ENCODE measurements at regions not wholly inside any gene's neighbourhood (a gene's known extent, or its start where the extent isn't known, plus 50 kb on each side); places are given as distances from the start of the nearest gene placed in this dataset.

DNA sequence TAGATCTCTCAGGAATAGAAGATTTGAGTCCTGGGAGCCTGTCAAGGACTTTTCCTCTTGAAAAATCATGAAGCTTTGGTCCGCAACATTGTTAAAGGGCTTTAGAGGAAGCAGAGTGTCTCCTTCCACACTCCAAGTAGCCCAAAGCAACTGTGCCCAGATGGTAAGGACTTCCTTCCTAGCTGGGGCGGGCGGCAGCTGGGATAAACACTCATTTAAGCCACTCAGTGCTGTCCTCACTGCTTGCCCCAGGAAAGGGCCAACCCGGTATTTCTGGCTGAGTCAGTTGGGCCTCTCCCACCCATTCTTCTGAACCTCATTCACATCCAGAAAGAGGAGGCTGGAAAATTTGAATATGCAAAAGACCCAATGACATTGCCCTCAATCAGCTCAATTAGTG is 144.3 kb downstream of the CHIC2 start:
- no peaks in the 10 kb centered on the region for H4K20me1 ChIP-seq (ENCODE audit: insufficient read depth)
- TF ChIP-seq CTCF (conservative IDR thresholded peaks at IDR 0.05; ENCODE audit: low read depth, low read length), result no peak

DNA sequence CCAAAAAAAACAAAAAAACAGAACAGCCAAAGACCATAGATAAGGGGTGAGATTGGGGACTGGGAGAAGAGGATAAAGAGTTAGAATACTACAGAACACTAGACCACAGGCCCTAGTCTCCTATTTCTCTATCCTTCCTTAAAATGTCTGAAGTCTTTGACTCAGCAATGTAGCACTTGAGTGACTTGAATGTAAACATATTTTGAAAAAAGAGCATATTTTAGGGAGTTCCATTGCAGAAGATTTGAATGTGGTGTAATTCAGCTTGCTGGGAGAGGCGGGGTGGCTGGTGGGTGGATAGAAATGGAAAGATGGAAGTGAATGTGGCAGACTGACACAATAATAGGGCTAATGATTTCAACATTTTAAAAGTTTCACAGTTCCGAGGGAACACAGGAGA is 144.9 kb downstream of the CHIC2 start:
- no peak overlapping the region for H2AFZ ChIP-seq (ENCODE audit: low read depth)
- no peak overlapping the region for H3K4me2 ChIP-seq
- H3K79me2 ChIP-seq (ENCODE audit: insufficient read depth, low read depth), result no peaks in the 10 kb centered on the region

More for the DNA sequence above, 144.3 kb downstream of the CHIC2 start:
- H3K4me3 ChIP-seq (IDR thresholded peaks at IDR 0.05; ENCODE audit: insufficient read depth, low read depth, low read length), result no peak overlapping the region
- H3K4me2 ChIP-seq, result no peak overlapping the region
- H3K27me3 ChIP-seq (ENCODE audit: insufficient read depth, low read depth), result no peaks in the 10 kb centered on the region
- no peak overlapping the region for H3K9ac ChIP-seq
- no peak overlapping the region for H2AFZ ChIP-seq (ENCODE audit: low read depth)
- no peaks in the 10 kb centered on the region for H3K4me1 ChIP-seq (ENCODE audit: low read depth, poor library complexity, severe bottlenecking)
- H3K27ac ChIP-seq, result no peak overlapping the region
- no peaks in the 10 kb centered on the region for H3K79me2 ChIP-seq (ENCODE audit: insufficient read depth, low read depth)
- H3K36me3 ChIP-seq (ENCODE audit: insufficient read depth), result no peaks in the 10 kb centered on the region

GRCh38 chr4:53917729-53918128 is 146.7 kb downstream of the CHIC2 start:
- Histone ChIP-seq H3K36me3 (ENCODE audit: insufficient read depth) (no peaks in the 10 kb centered on the region), H3K4me2 (no peak overlapping the region), H3K4me3 (IDR thresholded peaks at IDR 0.05; ENCODE audit: insufficient read depth, low read depth, low read length) (no peak overlapping the region), H2AFZ (ENCODE audit: low read depth) (no peak overlapping the region), H4K20me1 (ENCODE audit: insufficient read depth) (no peaks in the 10 kb centered on the region), H3K9ac (no peak overlapping the region), H3K27me3 (ENCODE audit: insufficient read depth, low read depth) (no peaks in the 10 kb centered on the region), H3K4me1 (ENCODE audit: low read depth, poor library complexity, severe bottlenecking) (no peaks in the 10 kb centered on the region), H3K79me2 (ENCODE audit: insufficient read depth, low read depth) (no peaks in the 10 kb centered on the region), H3K27ac (no peak overlapping the region)
- TF ChIP-seq CTCF (conservative IDR thresholded peaks at IDR 0.05; ENCODE audit: low read depth, low read length), result no peak

More for the DNA sequence above, 144.9 kb downstream of the CHIC2 start:
- no peak for TF ChIP-seq CTCF (conservative IDR thresholded peaks at IDR 0.05; ENCODE audit: low read depth, low read length)
- Histone ChIP-seq H3K27ac (no peak overlapping the region), H3K4me1 (ENCODE audit: low read depth, poor library complexity, severe bottlenecking) (no peaks in the 10 kb centered on the region), H3K27me3 (ENCODE audit: insufficient read depth, low read depth) (no peaks in the 10 kb centered on the region), H4K20me1 (ENCODE audit: insufficient read depth) (no peaks in the 10 kb centered on the region), H3K9ac (no peak overlapping the region), H3K36me3 (ENCODE audit: insufficient read depth) (no peaks in the 10 kb centered on the region), H3K4me3 (IDR thresholded peaks at IDR 0.05; ENCODE audit: insufficient read depth, low read depth, low read length) (no peak overlapping the region)

GRCh38 chr4:53916431-53916889 is 147.9 kb downstream of the CHIC2 start:
- no peak for TF ChIP-seq CTCF (conservative IDR thresholded peaks at IDR 0.05; ENCODE audit: low read depth, low read length)
- Histone ChIP-seq H3K4me2 (no peak overlapping the region), H3K27ac (no peak overlapping the region), H2AFZ (ENCODE audit: low read depth) (no peak overlapping the region), H3K9ac (no peak overlapping the region), H4K20me1 (ENCODE audit: insufficient read depth) (no peaks in the 10 kb centered on the region), H3K27me3 (ENCODE audit: insufficient read depth, low read depth) (no peaks in the 10 kb centered on the region), H3K4me3 (IDR thresholded peaks at IDR 0.05; ENCODE audit: insufficient read depth, low read depth, low read length) (no peak overlapping the region), H3K36me3 (ENCODE audit: insufficient read depth) (no peaks in the 10 kb centered on the region), H3K79me2 (ENCODE audit: insufficient read depth, low read depth) (no peaks in the 10 kb centered on the region), H3K4me1 (ENCODE audit: low read depth, poor library complexity, severe bottlenecking) (no peaks in the 10 kb centered on the region)
